ENCODE measurements at regions not wholly inside any gene's neighbourhood (a gene's known extent, or its start where the extent isn't known, plus 50 kb on each side); places are given as distances from the start of the nearest gene placed in this dataset.

GRCh38 chr4:22932326-22932725 is 239.6 kb downstream of the GBA3 start:
- TF ChIP-seq POLR2A (IDR thresholded peaks at IDR 0.05): no peak
- no peak for TF ChIP-seq CTCF (IDR thresholded peaks at IDR 0.05)
